ENCODE measurements at regions not wholly inside any gene's neighbourhood (a gene's known extent, or its start where the extent isn't known, plus 50 kb on each side); places are given as distances from the start of the nearest gene placed in this dataset.
"Not testable (repeated sequence)": the region's sequence is repeated elsewhere in the genome, so short reads cannot be mapped to it uniquely, and the experiment has no call there.

GRCh38 chr4:131810565-131810964 lies 1338.5 kb upstream of the PCDH10 start:
- H3K9me3 ChIP-seq (ENCODE audit: low read length); H3K27me3 ChIP-seq (ENCODE audit: insufficient read depth, low read length, poor library complexity, severe bottlenecking); H3K36me3 ChIP-seq (ENCODE audit: insufficient read depth, low read length); H3K27ac ChIP-seq (ENCODE audit: low read depth, low read length); H3K27ac Mint-ChIP-seq; POLR2A ChIA-PET; H3K4me3 Mint-ChIP-seq; H3K4me1 Mint-ChIP-seq; H3K4me1 ChIP-seq (ENCODE audit: insufficient read depth, low read length); H3K36me3 Mint-ChIP-seq; H3K4me3 ChIP-seq (ENCODE audit: low read length); DNase-seq; H3K27me3 Mint-ChIP-seq; CTCF ChIA-PET: not testable (repeated sequence)
- H3K9me3 Mint-ChIP-seq: peaks cover 0 to 18% (median 3%) of the 10 kb centered on the region in 5 donors

Measured in CD8-positive, alpha-beta memory T cell (primary cell).